ENCODE measurements at regions not wholly inside any gene's neighbourhood (a gene's known extent, or its start where the extent isn't known, plus 50 kb on each side); places are given as distances from the start of the nearest gene placed in this dataset.

DNA sequence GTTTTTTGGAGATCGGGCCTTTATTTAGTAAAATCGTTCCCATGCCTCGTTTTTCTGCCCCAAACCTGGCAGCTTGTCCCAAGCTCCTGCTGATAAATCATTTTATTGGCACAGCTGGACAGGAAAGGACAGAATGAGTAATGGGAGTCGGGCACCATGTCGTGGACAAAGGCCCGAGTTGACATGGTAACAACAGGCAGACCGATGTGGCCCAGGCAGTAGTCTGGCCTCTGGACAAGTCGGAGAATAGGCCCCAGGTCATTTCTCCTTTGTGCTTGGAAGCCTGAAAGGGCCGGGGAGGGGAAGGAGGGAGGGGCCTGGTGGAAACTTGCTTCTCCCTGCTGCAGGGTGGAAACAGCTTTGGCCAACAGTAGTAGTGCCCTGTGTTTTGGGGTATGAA is 234.9 kb downstream of the SUDS3 start (continued):
- TF ChIP-seq, protein P1, sequence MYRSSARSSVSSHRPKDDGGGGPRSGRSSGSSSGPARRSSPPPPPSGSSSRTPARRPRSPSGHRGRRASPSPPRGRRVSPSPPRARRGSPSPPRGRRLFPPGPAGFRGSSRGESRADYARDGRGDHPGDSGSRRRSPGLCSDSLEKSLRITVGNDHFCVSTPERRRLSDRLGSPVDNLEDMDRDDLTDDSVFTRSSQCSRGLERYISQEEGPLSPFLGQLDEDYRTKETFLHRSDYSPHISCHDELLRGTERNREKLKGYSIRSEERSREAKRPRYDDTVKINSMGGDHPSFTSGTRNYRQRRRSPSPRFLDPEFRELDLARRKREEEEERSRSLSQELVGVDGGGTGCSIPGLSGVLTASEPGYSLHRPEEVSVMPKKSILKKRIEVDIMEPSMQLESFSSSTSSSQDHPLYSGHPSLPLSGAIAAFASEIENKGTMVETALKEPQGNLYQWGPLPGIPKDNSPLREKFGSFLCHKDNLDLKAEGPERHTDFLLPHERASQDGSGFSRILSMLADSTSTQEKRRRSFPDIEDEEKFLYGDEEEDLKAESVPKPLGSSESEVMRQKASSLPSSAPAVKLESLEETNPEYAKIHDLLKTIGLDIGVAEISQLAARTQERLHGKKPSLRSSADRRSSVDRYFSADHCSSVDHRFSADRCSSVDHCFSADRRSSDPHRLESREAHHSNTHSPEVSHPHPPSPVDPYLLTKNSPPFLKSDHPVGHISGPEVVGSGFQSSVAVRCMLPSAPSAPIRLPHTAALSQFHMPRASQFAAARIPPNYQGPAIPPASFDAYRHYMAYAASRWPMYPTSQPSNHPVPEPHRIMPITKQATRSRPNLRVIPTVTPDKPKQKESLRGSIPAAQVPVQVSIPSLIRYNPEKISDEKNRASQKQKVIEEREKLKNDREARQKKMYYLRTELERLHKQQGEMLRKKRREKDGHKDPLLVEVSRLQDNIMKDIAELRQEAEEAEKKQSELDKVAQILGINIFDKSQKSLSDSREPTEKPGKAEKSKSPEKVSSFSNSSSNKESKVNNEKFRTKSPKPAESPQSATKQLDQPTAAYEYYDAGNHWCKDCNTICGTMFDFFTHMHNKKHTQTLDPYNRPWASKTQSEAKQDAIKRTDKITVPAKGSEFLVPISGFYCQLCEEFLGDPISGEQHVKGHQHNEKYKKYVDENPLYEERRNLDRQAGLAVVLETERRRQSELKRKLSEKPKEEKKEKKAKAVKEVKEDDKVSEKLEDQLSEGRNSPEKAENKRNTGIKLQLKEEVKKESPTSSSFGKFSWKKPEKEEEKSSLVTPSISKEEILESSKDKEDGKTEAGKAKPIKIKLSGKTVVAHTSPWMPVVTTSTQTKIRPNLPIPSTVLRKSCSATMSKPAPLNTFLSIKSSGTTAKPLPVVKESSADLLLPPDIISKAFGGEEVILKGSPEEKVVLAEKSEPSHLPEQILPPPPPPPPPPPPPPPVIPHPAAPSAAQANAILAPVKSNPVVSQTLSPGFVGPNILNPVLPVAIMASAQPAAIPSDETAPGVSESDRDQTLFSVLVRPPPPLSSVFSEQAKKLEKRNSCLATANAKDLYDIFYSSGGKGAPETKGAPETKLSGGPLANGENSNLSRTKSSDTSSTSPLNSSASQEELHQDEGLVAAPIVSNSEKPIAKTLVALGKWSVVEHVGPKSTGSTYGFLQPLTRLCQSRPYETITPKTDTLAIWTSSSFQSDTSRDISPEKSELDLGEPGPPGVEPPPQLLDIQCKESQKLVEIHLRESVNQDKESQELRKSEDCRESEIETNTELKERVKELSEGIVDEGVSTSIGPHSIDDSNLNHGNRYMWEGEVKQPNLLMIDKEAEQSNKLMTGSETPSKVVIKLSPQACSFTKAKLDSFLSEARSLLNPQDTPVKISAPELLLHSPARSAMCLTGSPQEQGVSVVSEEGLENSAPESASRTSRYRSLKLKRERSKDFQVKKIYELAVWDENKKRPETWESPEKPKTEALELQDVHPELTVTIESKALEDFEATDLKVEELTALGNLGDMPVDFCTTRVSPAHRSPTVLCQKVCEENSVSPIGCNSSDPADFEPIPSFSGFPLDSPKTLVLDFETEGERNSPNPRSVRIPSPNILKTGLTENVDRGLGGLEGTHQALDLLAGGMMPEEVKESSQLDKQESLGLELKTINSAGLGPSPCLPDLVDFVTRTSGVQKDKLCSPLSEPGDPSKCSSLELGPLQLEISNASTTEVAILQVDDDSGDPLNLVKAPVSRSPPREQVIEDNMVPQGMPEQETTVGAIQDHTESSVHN (CRISPR knock-in tag; IDR thresholded peaks at IDR 0.05), result no peak
- TF ChIP-seq, protein P2, sequence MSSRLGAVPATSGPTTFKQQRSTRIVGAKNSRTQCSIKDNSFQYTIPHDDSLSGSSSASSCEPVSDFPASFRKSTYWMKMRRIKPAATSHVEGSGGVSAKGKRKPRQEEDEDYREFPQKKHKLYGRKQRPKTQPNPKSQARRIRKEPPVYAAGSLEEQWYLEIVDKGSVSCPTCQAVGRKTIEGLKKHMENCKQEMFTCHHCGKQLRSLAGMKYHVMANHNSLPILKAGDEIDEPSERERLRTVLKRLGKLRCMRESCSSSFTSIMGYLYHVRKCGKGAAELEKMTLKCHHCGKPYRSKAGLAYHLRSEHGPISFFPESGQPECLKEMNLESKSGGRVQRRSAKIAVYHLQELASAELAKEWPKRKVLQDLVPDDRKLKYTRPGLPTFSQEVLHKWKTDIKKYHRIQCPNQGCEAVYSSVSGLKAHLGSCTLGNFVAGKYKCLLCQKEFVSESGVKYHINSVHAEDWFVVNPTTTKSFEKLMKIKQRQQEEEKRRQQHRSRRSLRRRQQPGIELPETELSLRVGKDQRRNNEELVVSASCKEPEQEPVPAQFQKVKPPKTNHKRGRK (CRISPR knock-in tag; IDR thresholded peaks at IDR 0.05), result no peak
- TF ChIP-seq HNRNPK (IDR thresholded peaks at IDR 0.05; ENCODE audit: low read depth, low read length, poor library complexity, severe bottlenecking) (no peak), CBX1 (IDR thresholded peaks at IDR 0.05; ENCODE audit: low read depth) (no peak), SIN3B (IDR thresholded peaks at IDR 0.05; ENCODE audit: low read length) (no peak), KDM2A (CRISPR knock-in tag; IDR thresholded peaks at IDR 0.05; ENCODE audit: borderline replicate concordance, low read depth) (no peak), SMC3 (IDR thresholded peaks at IDR 0.05; ENCODE audit: low read length) (no peak)
